GM18907 (cell line): ENCODE measurements at regions not wholly inside any gene's neighbourhood (a gene's known extent, or its start where the extent isn't known, plus 50 kb on each side); places are given as distances from the start of the nearest gene placed in this dataset.
"Not testable (repeated sequence)": the region's sequence is repeated elsewhere in the genome, so short reads cannot be mapped to it uniquely, and the experiment has no call there.

ENCODE experiments used
- ATAC-seq: cut with Tn5 transposase; IDR thresholded peaks from one replicate; pipeline ENCODE4 v1.9.1; 2021; ENCODE audit warnings: mild to moderate bottlenecking, moderate library complexity; ENCODE audit not compliant: unreplicated experiment

DNA sequence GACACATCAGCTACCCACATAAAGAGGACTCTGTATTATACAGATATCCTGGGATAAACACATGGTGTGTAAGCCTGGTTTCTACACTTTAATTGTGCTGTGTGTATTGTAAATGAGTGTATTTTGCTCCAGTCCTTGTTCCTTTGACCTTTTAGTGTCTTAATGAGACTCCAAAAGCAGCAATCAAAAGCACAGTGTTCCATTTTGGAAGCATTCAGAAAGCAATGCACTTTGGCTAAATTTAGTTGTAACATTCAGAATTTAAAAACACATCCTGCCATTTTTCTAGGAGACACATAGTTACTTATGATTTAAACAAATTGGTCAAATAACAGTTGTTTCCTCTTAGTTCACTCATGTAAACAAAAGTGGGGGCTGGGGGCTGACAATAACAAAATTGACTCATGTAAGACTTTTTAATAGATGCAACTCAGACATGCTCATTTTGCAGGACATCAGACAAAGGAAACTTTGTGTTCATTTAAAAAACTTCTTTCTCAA, 122.2 kb downstream of the GPR37 start:
- ATAC-seq = no peak

GRCh38 chr7:124635416-124635815, 130.2 kb downstream of the GPR37 start:
- no peak for ATAC-seq

GRCh38 chr7:124633740-124634139, 131.9 kb downstream of the GPR37 start:
- no peak for ATAC-seq

DNA sequence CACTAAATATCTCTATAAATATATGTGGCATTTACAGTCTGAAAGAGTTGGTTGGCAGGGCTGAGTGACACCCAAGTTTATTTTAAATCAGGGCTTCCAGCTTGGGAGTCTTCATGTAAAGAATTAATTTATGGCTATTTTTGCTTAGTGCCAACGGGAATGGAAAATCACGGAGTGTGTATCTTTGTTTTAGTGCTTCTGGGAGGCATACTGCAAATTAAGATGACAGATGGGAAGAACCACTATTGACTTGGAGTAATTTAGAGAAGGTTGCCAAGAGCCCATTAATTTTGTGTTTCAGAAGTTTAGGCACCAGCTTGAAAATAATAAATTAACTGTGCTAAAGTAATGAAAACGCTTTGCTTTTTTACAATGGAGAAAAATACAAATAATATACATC, 135.2 kb downstream of the GPR37 start:
- ATAC-seq = no peak

DNA sequence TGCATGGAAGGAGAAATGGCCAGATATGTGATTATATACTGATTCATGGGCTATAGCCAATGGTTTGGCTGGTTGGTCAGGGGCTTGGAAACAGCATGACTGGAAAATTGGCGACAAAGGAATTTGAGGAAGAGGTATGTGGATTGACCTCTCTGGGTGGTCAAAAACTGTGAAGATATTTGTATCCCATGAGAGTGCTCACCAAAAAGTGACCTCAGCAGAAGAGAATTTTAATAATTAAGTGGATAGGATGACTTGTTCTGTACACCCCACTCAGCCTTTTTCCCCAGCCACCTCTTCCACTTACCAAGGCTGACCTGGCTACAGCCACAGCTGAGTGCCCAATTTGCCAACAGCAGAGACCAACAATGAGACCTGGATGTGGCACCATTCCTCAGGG, 146.7 kb downstream of the GPR37 start:
- no peak for ATAC-seq

- not testable (repeated sequence) for ATAC-seq
Measured at GRCh38 chr7:124618051-124618450, 147.5 kb downstream of the GPR37 start.

- no peak for ATAC-seq
Measured at GRCh38 chr7:124603066-124603465, 162.5 kb downstream of the GPR37 start.

DNA sequence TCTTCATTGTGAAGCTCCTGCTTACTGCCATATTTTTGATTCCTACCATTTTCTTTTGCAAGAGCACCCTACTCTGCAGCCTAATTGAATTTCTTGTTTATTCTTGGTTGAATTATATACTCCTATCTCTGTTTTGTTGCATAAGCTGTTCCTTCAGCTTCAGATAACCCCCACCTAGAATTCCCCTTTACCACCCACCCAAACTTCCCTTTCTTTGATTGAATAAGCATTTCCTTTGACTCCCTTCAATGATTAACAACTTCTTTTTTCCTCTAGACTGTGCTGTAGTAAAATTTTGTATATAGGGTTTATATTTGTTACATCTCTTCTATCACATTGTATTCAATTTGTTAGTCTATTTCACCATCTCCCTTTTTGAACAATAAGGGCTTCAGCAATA, 168.1 kb downstream of the GPR37 start:
- peak; percentile 70 for ATAC-seq

GRCh38 chr7:124596881-124597280, 168.7 kb downstream of the GPR37 start:
- ATAC-seq = no peak

DNA sequence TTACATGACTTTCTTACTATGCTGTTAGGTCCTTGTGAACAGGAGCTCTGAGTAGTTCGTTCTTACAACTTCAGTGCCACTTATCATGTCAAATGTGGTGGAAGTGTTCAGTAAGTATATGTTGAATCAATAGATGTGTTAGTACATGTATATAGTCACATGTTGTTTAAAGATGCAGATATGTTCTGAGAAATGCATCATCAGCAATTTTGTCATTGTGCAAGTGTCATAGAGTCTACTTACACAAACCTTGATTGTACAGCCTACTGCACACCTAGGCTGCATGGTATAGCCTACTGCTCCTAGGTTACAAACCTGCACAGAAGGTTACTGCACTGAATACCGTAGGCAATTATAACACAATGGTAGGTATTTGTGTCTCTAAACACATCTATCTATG, 174.8 kb downstream of the GPR37 start:
- no peak for ATAC-seq

GRCh38 chr7:124577256-124577655, 188.3 kb downstream of the GPR37 start:
- ATAC-seq = no peak

GRCh38 chr7:124575176-124575575, 190.4 kb downstream of the GPR37 start:
- ATAC-seq = no peak

- no peak for ATAC-seq
Measured at GRCh38 chr7:124570558-124570957, 195.0 kb downstream of the GPR37 start.

GRCh38 chr7:124566583-124566982, 199.0 kb downstream of the GPR37 start:
- no peak for ATAC-seq

GRCh38 chr7:124557587-124557986, 208.0 kb downstream of the GPR37 start:
- ATAC-seq = no peak

DNA sequence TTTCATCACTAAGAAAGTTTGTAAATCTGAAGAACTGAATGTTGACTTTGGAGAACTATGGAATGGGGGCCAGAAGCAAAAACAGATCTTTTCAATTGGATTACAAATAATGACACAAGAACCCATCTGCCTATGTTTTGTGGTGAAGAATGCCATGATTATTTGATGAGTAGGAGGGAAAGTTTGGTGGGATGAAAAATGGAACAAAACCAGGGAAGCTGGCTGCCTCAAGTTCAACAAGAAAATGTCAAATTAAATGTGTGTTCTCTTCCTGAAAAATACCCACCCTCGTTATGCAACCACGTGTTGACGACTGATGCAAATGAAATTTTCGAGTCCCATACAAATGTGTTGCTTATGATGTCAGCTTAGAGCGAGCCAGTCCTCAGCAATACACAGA, 208.5 kb downstream of the GPR37 start:
- ATAC-seq = no peak

- ATAC-seq = no peak
Measured at GRCh38 chr7:124553502-124553901, 212.1 kb downstream of the GPR37 start.

- no peak for ATAC-seq
Measured at GRCh38 chr7:124552217-124552616, 213.4 kb downstream of the GPR37 start.

DNA sequence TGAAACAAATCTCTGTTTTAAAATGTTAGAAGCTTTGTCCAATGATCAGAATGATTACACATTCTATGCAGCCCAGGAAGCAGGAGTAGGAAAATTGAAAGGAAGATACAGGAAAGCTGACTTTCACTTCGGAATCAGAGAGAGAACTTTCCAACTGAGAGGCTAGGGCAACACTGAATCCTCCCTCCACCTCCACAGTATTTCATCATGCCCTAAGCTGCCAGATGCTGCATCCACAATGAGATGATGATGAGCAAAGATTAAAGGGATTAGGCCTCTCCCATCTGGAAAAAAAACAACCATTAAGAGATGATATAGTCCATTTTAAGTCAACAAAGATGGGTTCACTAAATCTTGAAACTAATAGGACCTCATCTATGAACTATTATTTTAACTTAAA, 215.6 kb downstream of the GPR37 start:
- no peak for ATAC-seq

- no peak for ATAC-seq
Measured at GRCh38 chr7:124542476-124542875, 223.1 kb downstream of the GPR37 start.

DNA sequence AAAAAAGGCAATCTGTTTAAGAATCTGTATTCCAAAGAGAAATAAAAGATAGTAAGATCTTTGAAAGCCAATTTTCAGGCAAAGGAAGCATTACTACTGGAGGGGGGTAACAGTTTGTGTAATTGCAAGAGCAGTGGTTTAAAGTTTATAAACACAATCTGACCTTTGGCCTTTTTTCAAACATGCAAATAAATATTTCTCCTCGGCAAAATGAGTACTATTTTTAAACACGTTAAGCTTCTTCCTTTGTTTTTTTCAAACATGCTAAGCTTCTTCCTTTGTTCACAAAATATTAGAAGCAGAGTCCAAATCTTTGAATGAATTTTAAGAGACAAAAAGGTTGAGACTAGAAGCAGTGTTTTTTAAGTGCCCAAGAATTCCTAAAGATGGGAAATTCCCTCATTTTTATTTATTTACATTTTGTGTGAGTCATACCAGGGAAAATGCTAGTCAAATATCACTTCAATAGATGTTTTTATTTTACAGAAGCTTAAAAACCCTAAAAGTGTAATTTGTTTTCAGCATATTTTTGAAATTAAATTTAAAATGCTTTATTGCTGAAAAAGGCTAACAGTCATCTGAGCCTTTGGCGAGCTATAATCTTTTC, 229.3 kb downstream of the GPR37 start:
- ATAC-seq = no peak

GRCh38 chr7:124532166-124532565, 233.4 kb downstream of the GPR37 start:
- no peak for ATAC-seq

- no peak for ATAC-seq
Measured at GRCh38 chr7:124516911-124517310, 248.7 kb downstream of the GPR37 start.
